OCI-LY7 (cell line): ENCODE measurements at regions not wholly inside any gene's neighbourhood (a gene's known extent, or its start where the extent isn't known, plus 50 kb on each side); places are given as distances from the start of the nearest gene placed in this dataset.

ENCODE experiments used
- BruUV-seq: library from RNA; stranded (reverse); fragments of 400-500 nt; replicated peaks from 2 replicates; lab custom pipeline; 2021; lab: Mats Ljungman, UMichigan
- CTCF ChIA-PET: fragments of 300-600 bp; sonication (Branson Sonifier 250); formaldehyde crosslinking; loops from one replicate; lab custom pipeline; 2022; ENCODE audit warnings: antibody characterized with exemption; ENCODE audit not compliant: unreplicated experiment; lab: Charles Lee
- POLR2A ChIA-PET: fragments of 300-600 bp; sonication (Branson Sonifier 250); formaldehyde crosslinking; loops from one replicate; lab custom pipeline; 2022; ENCODE audit warnings: antibody characterized with exemption; lab: Charles Lee
- DNase-seq: peaks from one replicate; pipeline ENCODE4 v3.0.0-alpha.2; 2015; ENCODE audit warnings: low spot score
- H2AFZ ChIP-seq: fragments of 200-600 bp; sonication (generic), shearing (Covaris generic); 2 replicates; pipeline ENCODE4 v1.6.1; 2014; ENCODE audit warnings: mild to moderate bottlenecking, antibody characterized with exemption, low read length, moderate library complexity
- H3K27ac ChIP-seq: fragments of 200-600 bp; sonication (generic); 2 replicates; pipeline ENCODE4 v1.5.1; 2014; ENCODE audit warnings: mixed run types, low read depth, mild to moderate bottlenecking, moderate library complexity, low read length, inconsistent platforms; ENCODE audit not compliant: poor library complexity, severe bottlenecking
- H3K36me3 ChIP-seq: fragments of 200-600 bp; sonication (generic); 2 replicates; pipeline ENCODE4 v1.6.1; 2014; ENCODE audit warnings: mild to moderate bottlenecking, antibody characterized with exemption, low read length, moderate library complexity, mixed read lengths; ENCODE audit not compliant: insufficient read depth
- H3K4me1 ChIP-seq: fragments of 200-600 bp; sonication (generic); 2 replicates; pipeline ENCODE4 v1.5.1; 2014; ENCODE audit warnings: mild to moderate bottlenecking, low read length; ENCODE audit not compliant: insufficient read depth, poor library complexity, severe bottlenecking
- H3K4me2 ChIP-seq: fragments of 200-600 bp; sonication (generic); 2 replicates; pipeline ENCODE4 v1.6.1; 2014; ENCODE audit warnings: mild to moderate bottlenecking, low read length
- H3K4me3 ChIP-seq: fragments of 200-600 bp; sonication (generic); 2 replicates; pipeline ENCODE4 v1.5.1; 2014; ENCODE audit warnings: mild to moderate bottlenecking, low read depth, low read length; ENCODE audit not compliant: poor library complexity, severe bottlenecking
- H3K79me2 ChIP-seq: fragments of 200-600 bp; sonication (generic); 2 replicates; pipeline ENCODE4 v1.6.1; 2016; ENCODE audit warnings: low read depth, mild to moderate bottlenecking, low read length, moderate library complexity, mixed read lengths; ENCODE audit not compliant: insufficient read depth
- H3K9me2 ChIP-seq: fragments of 200-600 bp; sonication (generic); 2 replicates; pipeline ENCODE4 v1.6.1; 2016; ENCODE audit warnings: mild to moderate bottlenecking, low read length, mixed read lengths; ENCODE audit not compliant: insufficient read depth
- H3K9me3 ChIP-seq: fragments of 200-600 bp; sonication (generic); 2 replicates; pipeline ENCODE4 v1.6.1; 2014; ENCODE audit warnings: mild to moderate bottlenecking, mixed run types, low read length, mixed read lengths
- H4K20me1 ChIP-seq: fragments of 200-600 bp; sonication (generic); 2 replicates; pipeline ENCODE4 v1.6.1; 2014; ENCODE audit warnings: mild to moderate bottlenecking, antibody characterized with exemption, low read length, moderate library complexity, mixed read lengths; ENCODE audit not compliant: insufficient read depth
- CTCF ChIP-seq: fragments of 200-600 bp; sonication (generic); conservative IDR thresholded peaks from 2 replicates; pipeline ENCODE4 v1.5.1; 2014; ENCODE audit warnings: mild to moderate bottlenecking, antibody characterized with exemption, low read length, moderate library complexity, mixed read lengths
- EZH2phosphoT487 ChIP-seq: fragments of 200-600 bp; sonication (generic); IDR thresholded peaks from 2 replicates; pipeline ENCODE4 v1.6.1; 2018; ENCODE audit warnings: low read depth, borderline replicate concordance, mild to moderate bottlenecking, mixed run types, antibody characterized with exemption, low read length, moderate library complexity, mixed read lengths
- intact Hi-C: fragments of 100-400 bp; cut with micrococcal nuclease; formaldehyde crosslinking; loops from one replicate; pipeline ENCODE4 v1.10.0; 2022; ENCODE audit not compliant: unreplicated experiment

DNA sequence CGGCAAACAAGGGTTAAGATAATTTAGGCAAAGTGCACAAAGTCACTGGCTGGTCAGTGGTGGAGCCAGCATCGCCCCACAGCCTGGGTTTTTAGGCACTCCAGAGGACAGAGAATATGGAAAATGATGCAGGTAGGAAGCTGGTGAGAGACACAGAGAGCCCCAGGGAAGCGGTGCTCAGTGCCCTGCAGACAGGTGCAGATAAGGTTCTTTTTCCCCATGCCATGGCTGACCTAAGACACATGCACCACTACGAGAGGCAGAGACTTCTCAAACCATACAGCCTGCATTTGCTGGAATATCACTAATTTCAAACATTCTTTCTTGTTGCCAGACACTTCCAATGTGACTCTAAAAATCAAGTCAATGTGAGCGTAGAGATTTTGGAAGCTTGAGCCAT is 205.7 kb upstream of the APCDD1 start:
- H3K9me3 ChIP-seq, result no peaks in the 10 kb centered on the region
- H3K4me3 ChIP-seq, result no peak overlapping the region
- no peak overlapping the region for H2AFZ ChIP-seq
- no peaks in the 10 kb centered on the region for H3K36me3 ChIP-seq
- H3K79me2 ChIP-seq, result no peaks in the 10 kb centered on the region
- no peak overlapping the region for H3K27ac ChIP-seq
- intact Hi-C loops, result no loop called here
- H4K20me1 ChIP-seq, result no peaks in the 10 kb centered on the region
- H3K4me1 ChIP-seq, result no peaks in the 10 kb centered on the region
- no peak overlapping the region for H3K4me2 ChIP-seq
- no peak for DNase-seq
- TF ChIP-seq CTCF (no peak), EZH2phosphoT487 (no peak)
- no peaks in the 10 kb centered on the region for H3K9me2 ChIP-seq
- BruUV-seq, result no TSS peak
- POLR2A ChIA-PET, result no interaction called here
- CTCF ChIA-PET, result no interaction called here

DNA sequence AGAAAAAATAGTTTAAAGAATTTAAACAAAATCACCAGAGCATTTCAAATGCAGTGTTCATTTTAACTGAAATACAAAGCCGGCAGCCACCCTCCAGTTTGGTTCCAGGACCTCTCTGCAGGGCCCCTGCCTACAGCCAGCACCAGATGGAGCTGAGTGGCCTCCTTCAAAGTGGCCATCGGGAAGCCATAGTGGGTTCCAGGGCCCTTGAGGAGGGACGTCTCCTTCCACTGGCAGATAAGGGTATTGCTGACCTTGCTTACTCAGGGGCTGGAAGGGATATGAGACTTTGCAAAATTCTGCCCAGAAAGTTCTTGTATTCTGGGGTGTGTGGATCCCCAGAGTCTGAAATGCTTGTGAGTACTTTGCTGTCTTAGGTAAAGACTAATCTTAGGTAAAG is 205.2 kb upstream of the APCDD1 start:
- ChIA-PET CTCF (no interaction called here), POLR2A (no interaction called here)
- Histone ChIP-seq H4K20me1 (no peaks in the 10 kb centered on the region), H2AFZ (no peak overlapping the region), H3K36me3 (no peaks in the 10 kb centered on the region), H3K27ac (no peak overlapping the region), H3K79me2 (no peaks in the 10 kb centered on the region), H3K4me1 (no peaks in the 10 kb centered on the region), H3K4me2 (no peak overlapping the region), H3K9me3 (no peaks in the 10 kb centered on the region), H3K4me3 (no peak overlapping the region), H3K9me2 (no peaks in the 10 kb centered on the region)
- DNase-seq, result no peak
- intact Hi-C loops, result no loop called here
- TF ChIP-seq EZH2phosphoT487, result no peak
- TF ChIP-seq CTCF, result no peak
- no TSS peak for BruUV-seq

GRCh38 chr18:10249801-10250200 is 204.6 kb upstream of the APCDD1 start:
- no peaks in the 10 kb centered on the region for H3K9me2 ChIP-seq
- no TSS peak for BruUV-seq
- intact Hi-C loops, result no loop called here
- ChIA-PET POLR2A (no interaction called here), CTCF (no interaction called here)
- no peaks in the 10 kb centered on the region for H3K79me2 ChIP-seq
- no peaks in the 10 kb centered on the region for H3K36me3 ChIP-seq
- no peaks in the 10 kb centered on the region for H4K20me1 ChIP-seq
- H3K4me1 ChIP-seq, result no peaks in the 10 kb centered on the region
- TF ChIP-seq EZH2phosphoT487 (no peak), CTCF (no peak)
- no peak for DNase-seq
- no peak overlapping the region for H3K27ac ChIP-seq
- no peak overlapping the region for H2AFZ ChIP-seq
- H3K9me3 ChIP-seq, result no peaks in the 10 kb centered on the region
- no peak overlapping the region for H3K4me3 ChIP-seq
- H3K4me2 ChIP-seq, result no peak overlapping the region
